Activated naive CD8-positive, alpha-beta T cell (primary cell): ENCODE measurements at regions not wholly inside any gene's neighbourhood (a gene's known extent, or its start where the extent isn't known, plus 50 kb on each side); places are given as distances from the start of the nearest gene placed in this dataset.

Source experiments
- H3K27ac Mint-ChIP-seq: one replicate; pipeline ENCODE4 v1.8.0; 2021; ENCODE audit warnings: mixed read lengths
- H3K27me3 Mint-ChIP-seq: one replicate; pipeline ENCODE4 v1.8.0; 2021; ENCODE audit warnings: mixed read lengths
- H3K36me3 Mint-ChIP-seq: one replicate; pipeline ENCODE4 v1.8.0; 2021; ENCODE audit warnings: mixed read lengths
- H3K4me1 Mint-ChIP-seq: one replicate; pipeline ENCODE4 v1.8.0; 2021; ENCODE audit warnings: low read depth, mixed read lengths
- H3K4me3 Mint-ChIP-seq: one replicate; pipeline ENCODE4 v1.8.0; 2021; ENCODE audit warnings: mild to moderate bottlenecking, mixed read lengths
- H3K9me3 Mint-ChIP-seq: one replicate; pipeline ENCODE4 v1.8.0; 2021; ENCODE audit warnings: low read depth, mixed read lengths

DNA sequence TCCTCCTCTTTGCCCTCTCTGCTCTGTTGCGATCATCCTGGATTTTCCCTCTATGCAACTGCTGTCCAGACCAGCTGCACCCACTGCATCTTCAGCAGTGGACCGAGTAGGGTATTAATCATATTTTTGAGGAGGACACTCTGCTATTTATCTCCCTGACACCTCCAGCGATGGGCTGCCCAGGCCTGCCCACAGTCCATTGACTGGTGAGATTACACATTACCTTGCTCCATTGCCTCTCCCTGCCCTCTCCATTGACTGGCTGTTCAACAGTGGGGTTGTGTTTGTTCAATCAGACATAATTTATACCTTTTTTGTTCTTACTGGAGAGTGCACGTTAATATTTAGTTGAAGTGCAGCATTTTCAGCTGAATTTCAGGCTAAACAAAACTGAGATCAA is 559.3 kb upstream of the ARRDC4 start:
- peaks cover 3% of the 10 kb centered on the region for H3K9me3 Mint-ChIP-seq
- H3K27ac Mint-ChIP-seq: no peak overlapping the region
- H3K4me3 Mint-ChIP-seq: no peak overlapping the region
- H3K36me3 Mint-ChIP-seq: no peaks in the 10 kb centered on the region
- no peaks in the 10 kb centered on the region for H3K4me1 Mint-ChIP-seq
- H3K27me3 Mint-ChIP-seq: no peaks in the 10 kb centered on the region

DNA sequence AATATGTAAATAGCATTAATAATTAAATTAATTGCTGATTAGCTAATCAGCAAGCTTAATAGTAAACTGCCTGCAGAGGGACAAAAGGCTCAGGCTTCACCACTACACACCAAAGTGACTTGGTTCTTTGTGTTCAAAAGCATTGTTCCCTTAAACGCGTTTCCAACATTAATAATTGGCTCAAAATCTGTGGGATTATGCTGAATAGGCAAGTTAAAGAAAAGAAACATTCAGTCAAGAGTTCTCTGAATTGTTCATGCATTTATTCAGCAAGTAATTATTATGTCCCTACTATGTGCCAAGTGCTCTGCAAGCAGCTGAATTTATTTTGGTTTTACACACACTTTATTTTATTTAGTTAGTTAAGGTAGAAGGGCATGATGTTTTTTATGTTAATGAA is 558.5 kb upstream of the ARRDC4 start:
- Mint-ChIP-seq H3K4me3 (no peak overlapping the region), H3K4me1 (no peaks in the 10 kb centered on the region), H3K27me3 (no peaks in the 10 kb centered on the region), H3K27ac (no peak overlapping the region), H3K36me3 (no peaks in the 10 kb centered on the region), H3K9me3 (peaks cover 3% of the 10 kb centered on the region)

GRCh38 chr15:97406841-97407240 is 553.7 kb upstream of the ARRDC4 start:
- Mint-ChIP-seq H3K9me3 (peaks cover 7% of the 10 kb centered on the region), H3K4me1 (no peaks in the 10 kb centered on the region), H3K4me3 (no peak overlapping the region), H3K27me3 (no peaks in the 10 kb centered on the region), H3K27ac (no peak overlapping the region), H3K36me3 (no peaks in the 10 kb centered on the region)

- Mint-ChIP-seq H3K4me3 (no peak overlapping the region), H3K27ac (no peak overlapping the region), H3K4me1 (no peaks in the 10 kb centered on the region), H3K36me3 (no peaks in the 10 kb centered on the region), H3K9me3 (peaks cover 7% of the 10 kb centered on the region), H3K27me3 (no peaks in the 10 kb centered on the region)
Measured at GRCh38 chr15:97410897-97411575, 549.5 kb upstream of the ARRDC4 start.

GRCh38 chr15:97420130-97420529 is 540.4 kb upstream of the ARRDC4 start:
- Mint-ChIP-seq H3K4me3 (no peak overlapping the region), H3K36me3 (no peaks in the 10 kb centered on the region), H3K4me1 (no peaks in the 10 kb centered on the region), H3K27me3 (peaks cover 3% of the 10 kb centered on the region), H3K27ac (no peak overlapping the region), H3K9me3 (peaks cover 5% of the 10 kb centered on the region)

- H3K27me3 Mint-ChIP-seq: peaks cover 3% of the 10 kb centered on the region
- H3K9me3 Mint-ChIP-seq: peaks cover 6% of the 10 kb centered on the region
- H3K4me1 Mint-ChIP-seq: no peaks in the 10 kb centered on the region
- H3K36me3 Mint-ChIP-seq: no peaks in the 10 kb centered on the region
- H3K27ac Mint-ChIP-seq: no peak overlapping the region
- no peak overlapping the region for H3K4me3 Mint-ChIP-seq
Measured at GRCh38 chr15:97425596-97425995, 534.9 kb upstream of the ARRDC4 start.

DNA sequence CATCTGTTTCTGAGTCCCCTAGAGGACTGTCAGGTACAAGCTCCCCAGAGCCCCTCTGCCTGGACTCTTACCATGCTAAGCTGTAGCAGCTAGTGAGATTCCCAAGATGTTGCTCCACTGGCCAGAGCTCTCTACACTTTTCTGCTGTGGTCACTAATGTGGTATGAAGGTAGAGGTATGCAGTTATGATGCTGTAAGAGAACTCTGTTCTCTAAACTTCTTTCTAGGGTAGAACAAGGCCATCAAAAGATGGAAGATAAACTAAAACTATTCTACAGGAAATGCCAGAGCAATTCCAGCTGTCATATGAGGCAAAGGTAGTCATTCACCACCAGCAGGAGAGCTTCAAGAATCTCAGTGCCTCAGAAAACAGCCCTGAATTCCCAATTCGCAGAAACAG is 517.4 kb upstream of the ARRDC4 start:
- Mint-ChIP-seq H3K36me3 (no peaks in the 10 kb centered on the region), H3K9me3 (peaks cover 7% of the 10 kb centered on the region), H3K4me3 (no peak overlapping the region), H3K27me3 (no peaks in the 10 kb centered on the region), H3K27ac (no peak overlapping the region), H3K4me1 (no peaks in the 10 kb centered on the region)

GRCh38 chr15:97446138-97446537 is 514.4 kb upstream of the ARRDC4 start:
- Mint-ChIP-seq H3K27me3 (no peaks in the 10 kb centered on the region), H3K4me1 (no peaks in the 10 kb centered on the region), H3K4me3 (no peak overlapping the region), H3K27ac (no peak overlapping the region), H3K36me3 (no peaks in the 10 kb centered on the region), H3K9me3 (peaks cover 7% of the 10 kb centered on the region)

GRCh38 chr15:97456521-97457202 is 503.8 kb upstream of the ARRDC4 start:
- Mint-ChIP-seq H3K9me3 (peaks cover 5% of the 10 kb centered on the region), H3K27me3 (no peaks in the 10 kb centered on the region), H3K4me3 (no peak overlapping the region), H3K36me3 (no peaks in the 10 kb centered on the region), H3K27ac (no peak overlapping the region), H3K4me1 (no peaks in the 10 kb centered on the region)

- no peak overlapping the region for H3K27ac Mint-ChIP-seq
- H3K36me3 Mint-ChIP-seq: no peaks in the 10 kb centered on the region
- H3K9me3 Mint-ChIP-seq: peaks cover 5% of the 10 kb centered on the region
- no peaks in the 10 kb centered on the region for H3K27me3 Mint-ChIP-seq
- H3K4me1 Mint-ChIP-seq: no peaks in the 10 kb centered on the region
- no peak overlapping the region for H3K4me3 Mint-ChIP-seq
Measured at GRCh38 chr15:97457203-97457847, 503.2 kb upstream of the ARRDC4 start.

DNA sequence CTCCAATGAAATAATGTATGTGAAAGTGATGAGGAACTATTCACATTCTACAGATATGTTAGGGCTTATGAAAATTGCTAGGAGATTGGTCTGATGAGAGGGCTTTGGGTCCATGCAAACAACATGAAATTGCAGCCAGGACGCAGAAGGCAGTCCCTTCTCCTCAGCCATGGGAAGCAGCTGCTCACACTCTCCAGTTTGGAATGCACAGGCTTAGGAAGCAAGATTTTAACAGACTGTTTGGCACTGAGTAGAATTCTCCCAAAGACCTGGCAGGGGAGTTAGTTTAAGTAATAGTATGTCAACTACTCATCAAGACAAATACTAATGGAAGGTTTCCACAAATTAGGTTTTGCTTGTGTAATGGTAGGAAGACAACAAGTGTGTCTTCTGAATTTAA is 500.7 kb upstream of the ARRDC4 start:
- Mint-ChIP-seq H3K4me3 (no peak overlapping the region), H3K9me3 (peaks cover 5% of the 10 kb centered on the region), H3K36me3 (no peaks in the 10 kb centered on the region), H3K4me1 (no peaks in the 10 kb centered on the region), H3K27me3 (no peaks in the 10 kb centered on the region), H3K27ac (no peak overlapping the region)

GRCh38 chr15:97461226-97461625 is 499.3 kb upstream of the ARRDC4 start:
- H3K4me3 Mint-ChIP-seq: no peak overlapping the region
- peaks cover 5% of the 10 kb centered on the region for H3K9me3 Mint-ChIP-seq
- peaks cover 3% of the 10 kb centered on the region for H3K27me3 Mint-ChIP-seq
- H3K27ac Mint-ChIP-seq: no peak overlapping the region
- no peaks in the 10 kb centered on the region for H3K4me1 Mint-ChIP-seq
- H3K36me3 Mint-ChIP-seq: no peaks in the 10 kb centered on the region

- H3K4me1 Mint-ChIP-seq: no peaks in the 10 kb centered on the region
- H3K27me3 Mint-ChIP-seq: peaks cover 3% of the 10 kb centered on the region
- peaks cover 5% of the 10 kb centered on the region for H3K9me3 Mint-ChIP-seq
- no peak overlapping the region for H3K27ac Mint-ChIP-seq
- no peaks in the 10 kb centered on the region for H3K36me3 Mint-ChIP-seq
- H3K4me3 Mint-ChIP-seq: no peak overlapping the region
Measured at GRCh38 chr15:97463696-97464095, 496.8 kb upstream of the ARRDC4 start.

GRCh38 chr15:97470417-97470816 is 490.1 kb upstream of the ARRDC4 start:
- H3K4me3 Mint-ChIP-seq: no peak overlapping the region
- no peaks in the 10 kb centered on the region for H3K9me3 Mint-ChIP-seq
- H3K27me3 Mint-ChIP-seq: no peaks in the 10 kb centered on the region
- no peaks in the 10 kb centered on the region for H3K36me3 Mint-ChIP-seq
- no peak overlapping the region for H3K27ac Mint-ChIP-seq
- H3K4me1 Mint-ChIP-seq: no peaks in the 10 kb centered on the region

- no peaks in the 10 kb centered on the region for H3K27me3 Mint-ChIP-seq
- H3K36me3 Mint-ChIP-seq: no peaks in the 10 kb centered on the region
- H3K4me1 Mint-ChIP-seq: no peaks in the 10 kb centered on the region
- no peak overlapping the region for H3K27ac Mint-ChIP-seq
- H3K9me3 Mint-ChIP-seq: no peaks in the 10 kb centered on the region
- no peak overlapping the region for H3K4me3 Mint-ChIP-seq
Measured at GRCh38 chr15:97473627-97474026, 486.9 kb upstream of the ARRDC4 start.
